HFF-Myc (cell line): ENCODE measurements at regions not wholly inside any gene's neighbourhood (a gene's known extent, or its start where the extent isn't known, plus 50 kb on each side); places are given as distances from the start of the nearest gene placed in this dataset.

Experiments used
- DNase-seq: peaks from one replicate; pipeline ENCODE4 v3.0.0-alpha.2; 2011; ENCODE audit warnings: low read depth; ENCODE audit errors: extremely low read depth
- H3K4me3 ChIP-seq: replicated peaks from 2 replicates; pipeline ENCODE4 v1.5.1; 2011; ENCODE audit warnings: low read depth, mild to moderate bottlenecking, control low read depth, low read length
- TF ChIP-seq, protein P1 (sequence below): IDR thresholded peaks from 2 replicates; pipeline ENCODE4 v1.5.1; 2012; ENCODE audit warnings: mild to moderate bottlenecking, low read depth, low read length, control low read depth; ENCODE audit errors: missing control alignments

GRCh38 chr4:14856934-14857235 lies 145.4 kb upstream of the CPEB2 start:
- H3K4me3 ChIP-seq, result no peak overlapping the region
- no peak for DNase-seq
- TF ChIP-seq, protein P1, sequence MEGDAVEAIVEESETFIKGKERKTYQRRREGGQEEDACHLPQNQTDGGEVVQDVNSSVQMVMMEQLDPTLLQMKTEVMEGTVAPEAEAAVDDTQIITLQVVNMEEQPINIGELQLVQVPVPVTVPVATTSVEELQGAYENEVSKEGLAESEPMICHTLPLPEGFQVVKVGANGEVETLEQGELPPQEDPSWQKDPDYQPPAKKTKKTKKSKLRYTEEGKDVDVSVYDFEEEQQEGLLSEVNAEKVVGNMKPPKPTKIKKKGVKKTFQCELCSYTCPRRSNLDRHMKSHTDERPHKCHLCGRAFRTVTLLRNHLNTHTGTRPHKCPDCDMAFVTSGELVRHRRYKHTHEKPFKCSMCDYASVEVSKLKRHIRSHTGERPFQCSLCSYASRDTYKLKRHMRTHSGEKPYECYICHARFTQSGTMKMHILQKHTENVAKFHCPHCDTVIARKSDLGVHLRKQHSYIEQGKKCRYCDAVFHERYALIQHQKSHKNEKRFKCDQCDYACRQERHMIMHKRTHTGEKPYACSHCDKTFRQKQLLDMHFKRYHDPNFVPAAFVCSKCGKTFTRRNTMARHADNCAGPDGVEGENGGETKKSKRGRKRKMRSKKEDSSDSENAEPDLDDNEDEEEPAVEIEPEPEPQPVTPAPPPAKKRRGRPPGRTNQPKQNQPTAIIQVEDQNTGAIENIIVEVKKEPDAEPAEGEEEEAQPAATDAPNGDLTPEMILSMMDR, result no peak

DNA sequence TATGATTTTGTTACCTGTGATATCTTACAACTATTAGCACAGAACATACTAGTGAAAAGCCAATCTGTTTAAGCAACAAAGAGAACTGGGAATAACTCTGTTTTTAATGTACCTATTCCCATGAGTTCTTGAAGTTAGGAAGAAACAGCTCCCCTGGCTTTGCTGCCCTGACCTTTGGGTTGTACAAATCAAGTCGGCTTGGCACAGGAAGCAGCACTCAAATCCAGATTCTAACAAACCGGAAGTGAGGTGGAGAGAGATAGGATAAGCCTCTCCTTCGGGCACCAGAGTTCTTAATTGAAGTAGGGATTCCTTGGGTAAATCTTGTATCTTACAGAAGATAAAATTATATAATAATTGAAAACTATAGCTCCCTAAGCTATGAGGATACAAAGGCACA lies 144.8 kb upstream of the CPEB2 start:
- TF ChIP-seq, protein P1, result no peak
- no peak for DNase-seq
- no peak overlapping the region for H3K4me3 ChIP-seq

GRCh38 chr4:14857981-14858380 lies 144.3 kb upstream of the CPEB2 start:
- H3K4me3 ChIP-seq, result no peak overlapping the region
- TF ChIP-seq, protein P1, result no peak
- no peak for DNase-seq

- DNase-seq, result no peak
- H3K4me3 ChIP-seq, result no peak overlapping the region
- TF ChIP-seq, protein P1, result no peak
These were observed 139.4 kb upstream of the CPEB2 start for GRCh38 chr4:14862891-14863290.

DNA sequence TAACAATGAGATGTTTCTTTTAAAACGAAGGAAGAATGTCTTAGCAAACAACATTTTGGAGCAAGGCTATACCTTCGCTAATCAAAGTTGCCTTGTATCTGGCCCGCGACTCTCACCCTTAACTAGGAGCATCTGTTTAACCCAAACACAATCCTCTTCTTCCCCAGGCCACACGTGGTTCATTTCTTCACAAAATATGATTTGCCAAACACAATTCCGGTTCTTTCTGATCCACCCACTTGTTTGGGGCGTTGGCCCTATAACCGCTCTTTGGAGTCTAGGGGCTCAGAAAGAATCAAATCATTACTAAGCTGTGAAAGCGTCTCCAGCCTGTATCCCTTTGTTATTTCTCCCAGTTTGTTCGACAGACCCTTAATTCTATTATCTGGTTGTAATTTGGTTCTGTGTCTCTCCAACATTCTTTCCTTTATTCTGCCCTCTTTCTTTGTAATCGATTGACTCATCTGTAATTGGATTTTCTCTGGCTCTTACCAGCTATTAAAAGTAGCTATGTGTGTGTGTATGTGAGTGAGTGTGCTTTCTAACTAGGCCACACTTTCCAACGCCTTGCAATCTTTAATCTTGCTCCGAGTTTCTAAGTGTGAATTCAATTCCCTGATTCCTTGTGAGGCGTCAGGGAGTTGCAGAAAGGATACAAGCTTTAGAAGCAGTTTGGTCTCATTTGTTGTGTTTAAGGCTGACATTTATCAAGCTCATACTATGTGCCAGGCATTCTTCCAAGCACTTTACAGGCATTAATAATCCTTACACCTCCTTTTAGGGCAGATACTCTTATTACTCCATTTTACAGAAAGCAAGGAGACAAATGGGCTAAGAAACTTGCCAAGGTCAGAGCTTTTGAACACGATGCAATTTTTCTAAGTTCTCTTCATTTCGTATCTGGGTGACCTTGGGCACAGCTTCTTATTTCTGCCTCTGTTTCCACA lies 138.6 kb upstream of the CPEB2 start:
- H3K4me3 ChIP-seq, result no peak overlapping the region
- TF ChIP-seq, protein P1, result no peak
- no peak for DNase-seq

DNA sequence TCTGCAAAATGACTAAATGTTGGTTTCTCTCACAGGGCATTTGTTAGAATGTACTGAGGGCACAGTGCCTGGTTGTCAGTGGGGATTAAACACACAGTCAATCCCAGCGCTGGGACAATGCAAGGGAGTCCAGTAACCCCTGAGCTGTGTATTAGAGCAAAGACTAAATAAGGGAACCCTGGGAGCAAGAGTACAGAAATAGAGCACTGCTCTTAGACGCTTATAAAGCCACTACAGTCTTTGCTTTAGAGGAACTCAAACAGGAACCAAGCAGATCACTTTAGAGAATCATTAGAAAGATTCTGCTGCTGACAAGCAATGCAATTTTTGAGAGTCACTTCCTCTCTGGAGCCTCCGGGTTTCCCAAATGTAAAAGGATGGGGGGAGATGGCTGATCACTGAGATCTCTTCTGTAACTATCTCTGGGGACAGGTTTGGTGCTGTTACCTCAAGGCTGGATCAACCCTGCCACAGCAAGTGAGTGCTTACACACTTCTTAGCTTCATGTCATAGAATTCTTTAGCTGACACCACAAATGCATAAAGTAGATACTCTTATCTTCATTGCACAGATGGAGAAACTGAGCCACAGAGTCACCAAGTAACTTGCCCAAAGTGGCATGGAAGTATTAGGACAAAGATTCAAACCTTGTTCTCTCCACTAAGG lies 137.8 kb upstream of the CPEB2 start:
- TF ChIP-seq, protein P1, result no peak
- no peak for DNase-seq
- no peak overlapping the region for H3K4me3 ChIP-seq
